ENCODE measurements at regions not wholly inside any gene's neighbourhood (a gene's known extent, or its start where the extent isn't known, plus 50 kb on each side); places are given as distances from the start of the nearest gene placed in this dataset.

- DNase-seq (ENCODE audit: low read depth, low spot score) (no peak), ATAC-seq (no peak)
- Histone ChIP-seq H3K27me3 (ENCODE audit: control insufficient read depth, insufficient read depth, low read length) (no peaks in the 10 kb centered on the region), H3K27ac (ENCODE audit: low read length) (no peak overlapping the region), H3K4me3 (ENCODE audit: low read depth in 2 of 2, low read length in 2 of 2) (no peak overlapping the region), H3K4me1 (ENCODE audit: control insufficient read depth, insufficient read depth, low read length) (no peaks in the 10 kb centered on the region), H3K36me3 (ENCODE audit: control insufficient read depth, insufficient read depth, low read length) (no peaks in the 10 kb centered on the region), H3K9me3 (ENCODE audit: control insufficient read depth, insufficient read depth, low read depth, low read length) (no peaks in the 10 kb centered on the region)
- ChIA-PET CTCF (no interaction called here), POLR2A (no interaction called here)
- in situ Hi-C loops (cut with HindIII; ENCODE audit: low pct_unique_long_range_greater_than_20kb, low sequenced_read_pairs): no loop called here
- TF ChIP-seq REST (IDR thresholded peaks at IDR 0.05; ENCODE audit: insufficient read depth in 1 of 2, low read depth in 2 of 2, low read length in 1 of 2) (no peak), SIN3A (IDR thresholded peaks at IDR 0.05; ENCODE audit: borderline replicate concordance, insufficient read depth, low read depth, low read length) (no peak), TCF7L2 (IDR thresholded peaks at IDR 0.05; ENCODE audit: low read depth, low read length) (no peak), CTCF (IDR thresholded peaks at IDR 0.05) (no peak)
- no TSS peak for BruUV-seq (replicated peaks)
- intact Hi-C loops (cut with micrococcal nuclease; ENCODE audit: unreplicated experiment): no loop called here
These were observed 239.0 kb upstream of the JADE1 start for GRCh38 chr4:128570387-128570975.

GRCh38 chr4:128566693-128567092 is 242.8 kb upstream of the JADE1 start:
- no peak for DNase-seq (ENCODE audit: low read depth, low spot score)
- BruUV-seq (replicated peaks): no TSS peak
- H3K9me3 ChIP-seq (ENCODE audit: control insufficient read depth, insufficient read depth, low read depth, low read length): no peaks in the 10 kb centered on the region
- in situ Hi-C loops (cut with HindIII; ENCODE audit: low pct_unique_long_range_greater_than_20kb, low sequenced_read_pairs): no loop called here
- intact Hi-C loops (cut with micrococcal nuclease; ENCODE audit: unreplicated experiment): loop anchor here (5.0 kb wide), 1 partner anchor 246 kb away; no protein-coding TSS in a partner anchor
- ChIA-PET CTCF (no interaction called here), POLR2A (no interaction called here)
- TF ChIP-seq TCF7L2 (IDR thresholded peaks at IDR 0.05; ENCODE audit: low read depth, low read length) (no peak), CTCF (IDR thresholded peaks at IDR 0.05) (no peak), POLR2AphosphoS5 (IDR thresholded peaks at IDR 0.05; ENCODE audit: low read depth, low read length) (no peak), REST (IDR thresholded peaks at IDR 0.05; ENCODE audit: insufficient read depth in 1 of 2, low read depth in 2 of 2, low read length in 1 of 2) (no peak), SIN3A (IDR thresholded peaks at IDR 0.05; ENCODE audit: borderline replicate concordance, insufficient read depth, low read depth, low read length) (no peak)
- ATAC-seq: no peak
- H3K36me3 ChIP-seq (ENCODE audit: control insufficient read depth, insufficient read depth, low read length): no peaks in the 10 kb centered on the region
- H3K4me1 ChIP-seq (ENCODE audit: control insufficient read depth, insufficient read depth, low read length): no peaks in the 10 kb centered on the region
- no peak overlapping the region for H3K27ac ChIP-seq (ENCODE audit: low read length)
- no peak overlapping the region for H3K4me3 ChIP-seq (ENCODE audit: low read depth in 2 of 2, low read length in 2 of 2)
- no peaks in the 10 kb centered on the region for H3K27me3 ChIP-seq (ENCODE audit: control insufficient read depth, insufficient read depth, low read length)
